WTC11 (cell line): ENCODE measurements at regions not wholly inside any gene's neighbourhood (a gene's known extent, or its start where the extent isn't known, plus 50 kb on each side); places are given as distances from the start of the nearest gene placed in this dataset.

Source experiments
- ATAC-seq: fragments of 200-7000 bp; cut with Tn5 transposase; 2 replicates; pipeline ENCODE4 v1.10.0; 2021; ENCODE audit warnings: mild to moderate bottlenecking, moderate library complexity
- CTCF ChIA-PET: fragments of 300-600 bp; sonication (Branson Sonifier 250); formaldehyde crosslinking; loops from one replicate; lab custom pipeline; 2021; ENCODE audit warnings: antibody characterized with exemption; lab: Charles Lee
- POLR2A ChIA-PET: fragments of 350-600 bp; sonication (Branson Sonifier 250); formaldehyde crosslinking; loops from one replicate; lab custom pipeline; 2021; ENCODE audit warnings: antibody characterized with exemption; lab: Charles Lee
- DNase-seq: peaks from one replicate; pipeline ENCODE4 v3.0.0; 2021; ENCODE audit warnings: low spot score
- H3K27ac Mint-ChIP-seq: 2 replicates; pipeline ENCODE4 v1.8.0; 2021; ENCODE audit warnings: mixed read lengths
- H3K27me3 Mint-ChIP-seq: 2 replicates; pipeline ENCODE4 v1.8.0; 2021; ENCODE audit warnings: low read depth, mild to moderate bottlenecking, moderate library complexity, mixed read lengths
- H3K36me3 Mint-ChIP-seq: 2 replicates; pipeline ENCODE4 v1.8.0; 2021; ENCODE audit warnings: mixed read lengths
- H3K4me1 Mint-ChIP-seq: 2 replicates; pipeline ENCODE4 v1.8.0; 2022; ENCODE audit warnings: mixed read lengths
- H3K4me3 Mint-ChIP-seq: 2 replicates; pipeline ENCODE4 v1.8.0; 2021; ENCODE audit warnings: mild to moderate bottlenecking, moderate library complexity, mixed read lengths
- H3K9me3 Mint-ChIP-seq: 2 replicates; pipeline ENCODE4 v1.8.0; 2021; ENCODE audit warnings: mixed read lengths
- CREM ChIP-seq: sonication (generic); formaldehyde crosslinking; IDR thresholded peaks from 2 replicates; pipeline ENCODE4 v1.8.1; 2022; ENCODE audit warnings: mild to moderate bottlenecking, missing genetic modification reagents, moderate library complexity
- ESRRA ChIP-seq: sonication (generic); formaldehyde crosslinking; IDR thresholded peaks from 2 replicates; pipeline ENCODE4 v1.8.1; 2022; ENCODE audit warnings: mild to moderate bottlenecking, missing genetic modification reagents, borderline replicate concordance
- ETV6 ChIP-seq: sonication (generic); formaldehyde crosslinking; IDR thresholded peaks from 2 replicates; pipeline ENCODE4 v1.8.1; 2022; ENCODE audit warnings: mild to moderate bottlenecking, missing genetic modification reagents
- FOXK1 ChIP-seq: sonication (generic); formaldehyde crosslinking; IDR thresholded peaks from 2 replicates; pipeline ENCODE4 v1.8.0; 2022; ENCODE audit warnings: mild to moderate bottlenecking, moderate library complexity, missing genetic modification reagents
- GABPB1 ChIP-seq: sonication (generic); formaldehyde crosslinking; IDR thresholded peaks from 2 replicates; pipeline ENCODE4 v1.8.1; 2023; ENCODE audit warnings: mild to moderate bottlenecking, missing genetic modification reagents
- JUN ChIP-seq: sonication (generic); formaldehyde crosslinking; IDR thresholded peaks from 2 replicates; pipeline ENCODE4 v1.8.0; 2023; ENCODE audit warnings: mild to moderate bottlenecking, missing genetic modification reagents
- KAT7 ChIP-seq: sonication (generic); formaldehyde crosslinking; IDR thresholded peaks from 2 replicates; pipeline ENCODE4 v1.8.1; 2023; ENCODE audit warnings: missing genetic modification reagents, mild to moderate bottlenecking, borderline replicate concordance
- NFATC4 ChIP-seq: fragments of 250-450 bp; sonication (Bioruptor Pico); IDR thresholded peaks from 2 replicates; pipeline ENCODE4 v1.9.0; 2021; ENCODE audit warnings: mild to moderate bottlenecking
- NR2C2 ChIP-seq: sonication (generic); formaldehyde crosslinking; IDR thresholded peaks from 2 replicates; pipeline ENCODE4 v1.8.0; 2022; ENCODE audit warnings: mild to moderate bottlenecking, missing genetic modification reagents
- RORB ChIP-seq: fragments of 250-450 bp; sonication (Bioruptor Pico); IDR thresholded peaks from 2 replicates; pipeline ENCODE4 v1.9.0; 2021; ENCODE audit warnings: mild to moderate bottlenecking
- TEAD4 ChIP-seq: sonication (generic); formaldehyde crosslinking; IDR thresholded peaks from 2 replicates; pipeline ENCODE4 v1.8.0; 2022; ENCODE audit warnings: mild to moderate bottlenecking, missing genetic modification reagents
- ZNF317 ChIP-seq: sonication (generic); formaldehyde crosslinking; IDR thresholded peaks from 2 replicates; pipeline ENCODE4 v1.8.1; 2023; ENCODE audit warnings: low read depth, mild to moderate bottlenecking, moderate library complexity, missing genetic modification reagents, borderline replicate concordance
- TF ChIP-seq, protein P1 (sequence below): sonication (generic); formaldehyde crosslinking; IDR thresholded peaks from 2 replicates; pipeline ENCODE4 v1.8.1; 2023; ENCODE audit warnings: mild to moderate bottlenecking, missing genetic modification reagents
- TF ChIP-seq, protein P2 (sequence below): sonication (generic); formaldehyde crosslinking; IDR thresholded peaks from 2 replicates; pipeline ENCODE4 v1.8.1; 2022; ENCODE audit warnings: low read depth, mild to moderate bottlenecking, moderate library complexity, missing genetic modification reagents, borderline replicate concordance
- TF ChIP-seq, protein P3 (sequence below): fragments of 250-450 bp; sonication (Bioruptor Pico); IDR thresholded peaks from 2 replicates; pipeline ENCODE4 v1.8.0; 2021; ENCODE audit warnings: mild to moderate bottlenecking
- TF ChIP-seq, protein P4 (sequence below): sonication (generic); formaldehyde crosslinking; IDR thresholded peaks from 2 replicates; pipeline ENCODE4 v1.8.0; 2023; ENCODE audit warnings: missing genetic modification reagents, mild to moderate bottlenecking, borderline replicate concordance
- TF ChIP-seq, protein P5 (sequence below): sonication (generic); formaldehyde crosslinking; IDR thresholded peaks from 2 replicates; pipeline ENCODE4 v1.8.1; 2023; ENCODE audit warnings: mild to moderate bottlenecking, missing genetic modification reagents, moderate library complexity
- TF ChIP-seq, protein P6 (sequence below): sonication (generic); formaldehyde crosslinking; IDR thresholded peaks from 2 replicates; pipeline ENCODE4 v1.8.1; 2022; ENCODE audit warnings: mild to moderate bottlenecking, moderate library complexity, missing genetic modification reagents

DNA sequence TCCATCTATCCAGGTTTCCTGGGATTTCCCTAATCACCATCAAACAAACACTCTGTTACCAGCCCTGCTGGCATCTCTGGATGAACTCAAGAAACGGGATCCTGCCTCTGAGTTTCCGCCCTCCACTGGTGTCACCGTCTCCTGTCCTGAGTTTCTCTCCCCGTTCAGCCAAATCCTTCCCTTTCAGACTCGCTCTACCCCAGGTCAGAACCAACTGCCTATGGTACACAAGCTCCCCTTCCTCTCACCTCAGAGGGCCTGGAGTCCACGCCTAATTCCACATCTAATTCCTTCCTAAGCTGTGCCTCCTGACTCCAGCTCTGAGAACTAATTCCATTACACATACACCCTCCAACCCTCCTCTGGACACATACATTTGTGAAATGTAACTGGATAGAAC is 96.1 kb downstream of the SHANK2 start (continued):
- TF ChIP-seq, protein P1, sequence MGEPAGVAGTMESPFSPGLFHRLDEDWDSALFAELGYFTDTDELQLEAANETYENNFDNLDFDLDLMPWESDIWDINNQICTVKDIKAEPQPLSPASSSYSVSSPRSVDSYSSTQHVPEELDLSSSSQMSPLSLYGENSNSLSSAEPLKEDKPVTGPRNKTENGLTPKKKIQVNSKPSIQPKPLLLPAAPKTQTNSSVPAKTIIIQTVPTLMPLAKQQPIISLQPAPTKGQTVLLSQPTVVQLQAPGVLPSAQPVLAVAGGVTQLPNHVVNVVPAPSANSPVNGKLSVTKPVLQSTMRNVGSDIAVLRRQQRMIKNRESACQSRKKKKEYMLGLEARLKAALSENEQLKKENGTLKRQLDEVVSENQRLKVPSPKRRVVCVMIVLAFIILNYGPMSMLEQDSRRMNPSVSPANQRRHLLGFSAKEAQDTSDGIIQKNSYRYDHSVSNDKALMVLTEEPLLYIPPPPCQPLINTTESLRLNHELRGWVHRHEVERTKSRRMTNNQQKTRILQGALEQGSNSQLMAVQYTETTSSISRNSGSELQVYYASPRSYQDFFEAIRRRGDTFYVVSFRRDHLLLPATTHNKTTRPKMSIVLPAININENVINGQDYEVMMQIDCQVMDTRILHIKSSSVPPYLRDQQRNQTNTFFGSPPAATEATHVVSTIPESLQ, result no peak
- TF ChIP-seq, protein P2, sequence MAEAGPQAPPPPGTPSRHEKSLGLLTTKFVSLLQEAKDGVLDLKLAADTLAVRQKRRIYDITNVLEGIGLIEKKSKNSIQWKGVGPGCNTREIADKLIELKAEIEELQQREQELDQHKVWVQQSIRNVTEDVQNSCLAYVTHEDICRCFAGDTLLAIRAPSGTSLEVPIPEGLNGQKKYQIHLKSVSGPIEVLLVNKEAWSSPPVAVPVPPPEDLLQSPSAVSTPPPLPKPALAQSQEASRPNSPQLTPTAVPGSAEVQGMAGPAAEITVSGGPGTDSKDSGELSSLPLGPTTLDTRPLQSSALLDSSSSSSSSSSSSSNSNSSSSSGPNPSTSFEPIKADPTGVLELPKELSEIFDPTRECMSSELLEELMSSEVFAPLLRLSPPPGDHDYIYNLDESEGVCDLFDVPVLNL, result no peak
- no peak for TF ChIP-seq FOXK1 (CRISPR knock-in tag)
- TF ChIP-seq RORB (CRISPR knock-in tag), result no peak
- TF ChIP-seq ETV6 (CRISPR knock-in tag), result no peak
- TF ChIP-seq, all 79 proteins: peak for 0

DNA sequence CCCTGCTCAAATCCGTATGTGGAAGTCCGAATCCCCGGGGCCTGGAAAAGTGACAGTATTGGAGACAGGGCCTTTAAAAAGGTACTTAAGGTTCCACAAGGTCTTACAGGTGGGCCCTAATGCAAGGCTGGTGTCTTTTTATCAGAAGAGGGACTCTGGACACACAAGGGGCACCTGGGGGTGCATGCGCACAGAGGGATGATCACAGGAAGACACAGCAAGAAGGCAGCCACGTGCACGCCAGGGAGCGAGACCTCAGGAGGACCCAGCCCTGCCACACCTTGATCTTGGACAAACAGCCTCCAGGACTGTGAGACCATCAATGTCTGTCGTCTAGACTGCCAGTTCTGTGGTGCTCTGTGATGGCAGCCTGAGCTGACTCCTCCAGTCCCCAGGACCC is 96.5 kb downstream of the SHANK2 start:
- Mint-ChIP-seq H3K4me1 (peaks cover 38% of the 10 kb centered on the region), H3K27me3 (no peaks in the 10 kb centered on the region), H3K36me3 (peaks cover 5% of the 10 kb centered on the region; the same call in 1 of the 2 replicates), H3K27ac (no peak overlapping the region), H3K9me3 (no peaks in the 10 kb centered on the region), H3K4me3 (no peak overlapping the region)
- POLR2A ChIA-PET, result no interaction called here
- DNase-seq (no peak), ATAC-seq (no peak)
- no peak for TF ChIP-seq KAT7 (CRISPR knock-in tag)
- CTCF ChIA-PET, result no interaction called here

DNA sequence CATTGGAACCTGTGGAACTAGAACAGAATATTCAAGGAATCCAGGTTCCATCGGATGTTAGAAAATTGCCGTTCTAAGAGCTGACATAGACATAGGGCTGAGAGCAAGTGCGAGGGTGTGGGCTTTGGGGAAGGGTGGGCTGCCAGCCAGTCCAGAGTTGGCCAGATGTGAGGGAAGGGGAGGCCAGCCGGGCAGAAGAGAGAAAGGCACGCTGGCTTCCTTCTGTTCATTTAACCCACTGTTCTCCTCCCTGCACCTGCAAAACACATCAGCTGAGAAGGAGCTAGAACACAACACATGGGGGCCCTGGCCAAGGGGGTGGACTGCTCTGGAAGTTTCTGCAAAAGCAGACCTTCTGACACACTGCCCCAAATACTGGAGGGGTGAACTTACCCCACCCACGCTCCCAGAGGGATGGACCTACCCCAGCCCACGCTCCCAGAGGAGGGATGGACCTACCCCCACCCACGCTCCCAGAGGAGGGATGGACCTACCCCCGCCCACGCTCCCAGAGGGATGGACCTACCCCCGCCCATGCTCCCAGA is 98.0 kb downstream of the SHANK2 start:
- Mint-ChIP-seq H3K27me3 (no peaks in the 10 kb centered on the region), H3K27ac (peak overlapping the region; percentile 38; the same call in 1 of the 2 replicates), H3K36me3 (peaks cover 5% of the 10 kb centered on the region; the same call in 1 of the 2 replicates), H3K4me3 (no peak overlapping the region), H3K9me3 (no peaks in the 10 kb centered on the region), H3K4me1 (peaks cover 37% of the 10 kb centered on the region)
- ATAC-seq (no peak), DNase-seq (no peak)
- CTCF ChIA-PET, result interaction anchor here (1.1 kb wide), 1 partner anchor 34 kb away, joined by 3 read pairs; no protein-coding TSS in a partner anchor
- POLR2A ChIA-PET, result no interaction called here
- TF ChIP-seq ESRRA (CRISPR knock-in tag), result no peak
- TF ChIP-seq CREM (CRISPR knock-in tag), result no peak
- TF ChIP-seq, protein P3, sequence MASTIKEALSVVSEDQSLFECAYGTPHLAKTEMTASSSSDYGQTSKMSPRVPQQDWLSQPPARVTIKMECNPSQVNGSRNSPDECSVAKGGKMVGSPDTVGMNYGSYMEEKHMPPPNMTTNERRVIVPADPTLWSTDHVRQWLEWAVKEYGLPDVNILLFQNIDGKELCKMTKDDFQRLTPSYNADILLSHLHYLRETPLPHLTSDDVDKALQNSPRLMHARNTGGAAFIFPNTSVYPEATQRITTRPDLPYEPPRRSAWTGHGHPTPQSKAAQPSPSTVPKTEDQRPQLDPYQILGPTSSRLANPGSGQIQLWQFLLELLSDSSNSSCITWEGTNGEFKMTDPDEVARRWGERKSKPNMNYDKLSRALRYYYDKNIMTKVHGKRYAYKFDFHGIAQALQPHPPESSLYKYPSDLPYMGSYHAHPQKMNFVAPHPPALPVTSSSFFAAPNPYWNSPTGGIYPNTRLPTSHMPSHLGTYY (CRISPR knock-in tag), result no peak
- no peak for TF ChIP-seq NFATC4 (CRISPR knock-in tag)
- TF ChIP-seq, protein P2, result no peak
- TF ChIP-seq, protein P4, sequence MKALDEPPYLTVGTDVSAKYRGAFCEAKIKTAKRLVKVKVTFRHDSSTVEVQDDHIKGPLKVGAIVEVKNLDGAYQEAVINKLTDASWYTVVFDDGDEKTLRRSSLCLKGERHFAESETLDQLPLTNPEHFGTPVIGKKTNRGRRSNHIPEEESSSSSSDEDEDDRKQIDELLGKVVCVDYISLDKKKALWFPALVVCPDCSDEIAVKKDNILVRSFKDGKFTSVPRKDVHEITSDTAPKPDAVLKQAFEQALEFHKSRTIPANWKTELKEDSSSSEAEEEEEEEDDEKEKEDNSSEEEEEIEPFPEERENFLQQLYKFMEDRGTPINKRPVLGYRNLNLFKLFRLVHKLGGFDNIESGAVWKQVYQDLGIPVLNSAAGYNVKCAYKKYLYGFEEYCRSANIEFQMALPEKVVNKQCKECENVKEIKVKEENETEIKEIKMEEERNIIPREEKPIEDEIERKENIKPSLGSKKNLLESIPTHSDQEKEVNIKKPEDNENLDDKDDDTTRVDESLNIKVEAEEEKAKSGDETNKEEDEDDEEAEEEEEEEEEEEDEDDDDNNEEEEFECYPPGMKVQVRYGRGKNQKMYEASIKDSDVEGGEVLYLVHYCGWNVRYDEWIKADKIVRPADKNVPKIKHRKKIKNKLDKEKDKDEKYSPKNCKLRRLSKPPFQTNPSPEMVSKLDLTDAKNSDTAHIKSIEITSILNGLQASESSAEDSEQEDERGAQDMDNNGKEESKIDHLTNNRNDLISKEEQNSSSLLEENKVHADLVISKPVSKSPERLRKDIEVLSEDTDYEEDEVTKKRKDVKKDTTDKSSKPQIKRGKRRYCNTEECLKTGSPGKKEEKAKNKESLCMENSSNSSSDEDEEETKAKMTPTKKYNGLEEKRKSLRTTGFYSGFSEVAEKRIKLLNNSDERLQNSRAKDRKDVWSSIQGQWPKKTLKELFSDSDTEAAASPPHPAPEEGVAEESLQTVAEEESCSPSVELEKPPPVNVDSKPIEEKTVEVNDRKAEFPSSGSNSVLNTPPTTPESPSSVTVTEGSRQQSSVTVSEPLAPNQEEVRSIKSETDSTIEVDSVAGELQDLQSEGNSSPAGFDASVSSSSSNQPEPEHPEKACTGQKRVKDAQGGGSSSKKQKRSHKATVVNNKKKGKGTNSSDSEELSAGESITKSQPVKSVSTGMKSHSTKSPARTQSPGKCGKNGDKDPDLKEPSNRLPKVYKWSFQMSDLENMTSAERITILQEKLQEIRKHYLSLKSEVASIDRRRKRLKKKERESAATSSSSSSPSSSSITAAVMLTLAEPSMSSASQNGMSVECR (CRISPR knock-in tag), result no peak
- TF ChIP-seq, protein P5, sequence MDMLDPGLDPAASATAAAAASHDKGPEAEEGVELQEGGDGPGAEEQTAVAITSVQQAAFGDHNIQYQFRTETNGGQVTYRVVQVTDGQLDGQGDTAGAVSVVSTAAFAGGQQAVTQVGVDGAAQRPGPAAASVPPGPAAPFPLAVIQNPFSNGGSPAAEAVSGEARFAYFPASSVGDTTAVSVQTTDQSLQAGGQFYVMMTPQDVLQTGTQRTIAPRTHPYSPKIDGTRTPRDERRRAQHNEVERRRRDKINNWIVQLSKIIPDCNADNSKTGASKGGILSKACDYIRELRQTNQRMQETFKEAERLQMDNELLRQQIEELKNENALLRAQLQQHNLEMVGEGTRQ (CRISPR knock-in tag), result no peak
- no peak for TF ChIP-seq GABPB1 (CRISPR knock-in tag)
- TF ChIP-seq, protein P6, sequence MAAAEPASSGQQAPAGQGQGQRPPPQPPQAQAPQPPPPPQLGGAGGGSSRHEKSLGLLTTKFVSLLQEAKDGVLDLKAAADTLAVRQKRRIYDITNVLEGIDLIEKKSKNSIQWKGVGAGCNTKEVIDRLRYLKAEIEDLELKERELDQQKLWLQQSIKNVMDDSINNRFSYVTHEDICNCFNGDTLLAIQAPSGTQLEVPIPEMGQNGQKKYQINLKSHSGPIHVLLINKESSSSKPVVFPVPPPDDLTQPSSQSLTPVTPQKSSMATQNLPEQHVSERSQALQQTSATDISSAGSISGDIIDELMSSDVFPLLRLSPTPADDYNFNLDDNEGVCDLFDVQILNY, result no peak
- TF ChIP-seq ZNF317 (CRISPR knock-in tag), result no peak
- TF ChIP-seq JUN (CRISPR knock-in tag), result no peak
- TF ChIP-seq NR2C2 (CRISPR knock-in tag), result no peak
- no peak for TF ChIP-seq TEAD4 (CRISPR knock-in tag)
